Subcutaneous abdominal adipose tissue (tissue), 5 donors: ENCODE measurements at regions not wholly inside any gene's neighbourhood (a gene's known extent, or its start where the extent isn't known, plus 50 kb on each side); places are given as distances from the start of the nearest gene placed in this dataset.
"Not testable (repeated sequence)": the region's sequence is repeated elsewhere in the genome, so short reads cannot be mapped to it uniquely, and the experiment has no call there.

ENCODE experiments used
- H3K27ac ChIP-seq: one replicate; pipeline ENCODE4 v1.7.0; 2013; ENCODE audit warnings: low read depth, mild to moderate bottlenecking, inconsistent platforms, low read length, moderate library complexity
- H3K27me3 ChIP-seq, 5 donors: one replicate each; pipeline ENCODE4 v1.7.0; 2013; ENCODE audit warnings: low read length in 5 of 5, inconsistent platforms in 1 of 5; ENCODE audit not compliant: control insufficient read depth in 5 of 5, insufficient read depth in 4 of 5
- H3K36me3 ChIP-seq, 5 donors: one replicate each; pipeline ENCODE4 v1.7.0; 2013; ENCODE audit warnings: low read length in 5 of 5; ENCODE audit not compliant: control insufficient read depth in 5 of 5, insufficient read depth in 5 of 5
- H3K4me1 ChIP-seq, 5 donors: one replicate each; pipeline ENCODE4 v1.7.0; 2013; ENCODE audit warnings: low read length in 5 of 5, mild to moderate bottlenecking in 3 of 5, moderate library complexity in 1 of 5; ENCODE audit not compliant: control insufficient read depth in 5 of 5, insufficient read depth in 5 of 5
- H3K4me3 ChIP-seq, 5 donors: one replicate each; pipeline ENCODE4 v1.7.0; 2013; ENCODE audit warnings: low read length in 5 of 5, low read depth in 1 of 5
- H3K9ac ChIP-seq, 5 donors: one replicate each; pipeline ENCODE4 v1.7.0; 2013; ENCODE audit warnings: low read length in 5 of 5, mild to moderate bottlenecking in 4 of 5, moderate library complexity in 3 of 5
- H3K9me3 ChIP-seq, 5 donors: one replicate each; pipeline ENCODE4 v1.7.0; 2013; ENCODE audit warnings: low read length in 5 of 5; ENCODE audit not compliant: control insufficient read depth in 5 of 5
- donor health status: healthy.
- donor health status: healthy.
- donor health status: healthy.
- donor health status: healthy.
- donor health status: healthy.

- no peaks in the 10 kb centered on the region for H3K36me3 ChIP-seq
- H3K27me3 ChIP-seq = no peaks in the 10 kb centered on the region
- H3K27ac ChIP-seq = no peak overlapping the region
- no peaks in the 10 kb centered on the region for H3K9me3 ChIP-seq
- H3K9ac ChIP-seq = no peak overlapping the region
- no peak overlapping the region for H3K4me3 ChIP-seq
- peaks cover 0 to 14% (median 2%) of the 10 kb centered on the region in 5 donors for H3K4me1 ChIP-seq
Measured at GRCh38 chr12:28086521-28087155, 103.6 kb upstream of the CCDC91 start.

- H3K27me3 ChIP-seq = no peaks in the 10 kb centered on the region
- H3K27ac ChIP-seq = no peak overlapping the region
- peaks cover 0 to 14% (median 2%) of the 10 kb centered on the region in 5 donors for H3K4me1 ChIP-seq
- no peaks in the 10 kb centered on the region for H3K9me3 ChIP-seq
- H3K4me3 ChIP-seq = no peak overlapping the region
- H3K9ac ChIP-seq = no peak overlapping the region
- H3K36me3 ChIP-seq = no peaks in the 10 kb centered on the region
Measured at GRCh38 chr12:28088566-28089272, 101.5 kb upstream of the CCDC91 start.

GRCh38 chr12:28089338-28089737 lies 100.9 kb upstream of the CCDC91 start:
- no peak overlapping the region for H3K9ac ChIP-seq
- H3K27ac ChIP-seq = no peak overlapping the region
- no peaks in the 10 kb centered on the region for H3K9me3 ChIP-seq
- peak overlapping the region in 1 of 5 donors; percentile 4 for H3K4me3 ChIP-seq
- no peaks in the 10 kb centered on the region for H3K27me3 ChIP-seq
- peaks cover 0 to 14% (median 2%) of the 10 kb centered on the region in 5 donors for H3K4me1 ChIP-seq
- no peaks in the 10 kb centered on the region for H3K36me3 ChIP-seq

GRCh38 chr12:28090835-28091234 lies 99.4 kb upstream of the CCDC91 start:
- H3K27ac ChIP-seq = no peak overlapping the region
- H3K36me3 ChIP-seq = no peaks in the 10 kb centered on the region
- no peaks in the 10 kb centered on the region for H3K9me3 ChIP-seq
- peaks cover 0 to 14% (median 2%) of the 10 kb centered on the region in 5 donors for H3K4me1 ChIP-seq
- H3K27me3 ChIP-seq = no peaks in the 10 kb centered on the region
- H3K9ac ChIP-seq = no peak overlapping the region
- no peak overlapping the region for H3K4me3 ChIP-seq

GRCh38 chr12:28092396-28092795 lies 97.9 kb upstream of the CCDC91 start:
- H3K4me1 ChIP-seq = peaks cover 0 to 16% (median 7%) of the 10 kb centered on the region in 5 donors
- no peak overlapping the region for H3K4me3 ChIP-seq
- H3K9me3 ChIP-seq = no peaks in the 10 kb centered on the region
- no peaks in the 10 kb centered on the region for H3K27me3 ChIP-seq
- no peak overlapping the region for H3K9ac ChIP-seq
- no peaks in the 10 kb centered on the region for H3K36me3 ChIP-seq
- H3K27ac ChIP-seq = no peak overlapping the region

- H3K9ac ChIP-seq = no peak overlapping the region
- no peaks in the 10 kb centered on the region for H3K36me3 ChIP-seq
- H3K4me1 ChIP-seq = peaks cover 0 to 12% (median 6%) of the 10 kb centered on the region in 5 donors
- no peaks in the 10 kb centered on the region for H3K9me3 ChIP-seq
- H3K27ac ChIP-seq = no peak overlapping the region
- no peak overlapping the region for H3K4me3 ChIP-seq
- H3K27me3 ChIP-seq = no peaks in the 10 kb centered on the region
Measured at GRCh38 chr12:28096649-28097048, 93.6 kb upstream of the CCDC91 start.

GRCh38 chr12:28097221-28097620 lies 93.0 kb upstream of the CCDC91 start:
- H3K4me3 ChIP-seq = no peak overlapping the region
- no peaks in the 10 kb centered on the region for H3K27me3 ChIP-seq
- no peak overlapping the region for H3K9ac ChIP-seq
- H3K27ac ChIP-seq = no peak overlapping the region
- no peaks in the 10 kb centered on the region for H3K36me3 ChIP-seq
- H3K4me1 ChIP-seq = peaks cover 0 to 12% (median 6%) of the 10 kb centered on the region in 5 donors
- H3K9me3 ChIP-seq = no peaks in the 10 kb centered on the region

GRCh38 chr12:28099245-28099644 lies 91.0 kb upstream of the CCDC91 start:
- H3K27me3 ChIP-seq, H3K27ac ChIP-seq, H3K4me3 ChIP-seq, H3K36me3 ChIP-seq, H3K9me3 ChIP-seq, H3K9ac ChIP-seq: not testable (repeated sequence)
- peaks cover 0 to 12% (median 6%) of the 10 kb centered on the region in 5 donors for H3K4me1 ChIP-seq

GRCh38 chr12:28099871-28100270 lies 90.4 kb upstream of the CCDC91 start:
- no peaks in the 10 kb centered on the region for H3K9me3 ChIP-seq
- peaks cover 0 to 13% (median 6%) of the 10 kb centered on the region in 5 donors for H3K4me1 ChIP-seq
- H3K9ac ChIP-seq = no peak overlapping the region
- H3K36me3 ChIP-seq = no peaks in the 10 kb centered on the region
- H3K27ac ChIP-seq = no peak overlapping the region
- H3K27me3 ChIP-seq = no peaks in the 10 kb centered on the region
- H3K4me3 ChIP-seq = no peak overlapping the region

- no peaks in the 10 kb centered on the region for H3K36me3 ChIP-seq
- no peak overlapping the region for H3K4me3 ChIP-seq
- H3K4me1 ChIP-seq = peaks cover 0 to 17% (median 6%) of the 10 kb centered on the region in 5 donors
- H3K9ac ChIP-seq = no peak overlapping the region
- no peaks in the 10 kb centered on the region for H3K27me3 ChIP-seq
- no peak overlapping the region for H3K27ac ChIP-seq
- no peaks in the 10 kb centered on the region for H3K9me3 ChIP-seq
Measured at GRCh38 chr12:28100717-28101116, 89.5 kb upstream of the CCDC91 start.
